ENCODE measurements at regions not wholly inside any gene's neighbourhood (a gene's known extent, or its start where the extent isn't known, plus 50 kb on each side); places are given as distances from the start of the nearest gene placed in this dataset.

DNA sequence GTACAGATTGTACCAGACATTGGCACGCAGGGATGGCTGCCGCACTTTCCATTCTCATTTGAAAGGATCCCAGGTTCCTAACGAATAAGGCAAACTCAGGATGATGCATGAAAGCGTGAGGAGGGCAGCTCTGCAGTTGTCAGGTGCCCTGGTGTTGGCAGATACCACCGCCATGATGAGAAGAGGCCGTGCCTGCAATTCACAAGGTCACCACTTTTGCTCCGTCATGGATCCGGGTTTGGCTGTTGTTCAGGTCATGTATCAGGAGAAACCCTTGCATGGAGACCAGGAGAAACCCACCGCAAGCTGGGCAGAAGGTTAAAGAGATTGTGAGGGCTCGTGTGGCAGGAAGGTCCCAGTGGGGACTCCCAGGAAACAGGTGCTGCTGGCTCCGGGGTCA lies 233.2 kb downstream of the KLF6 start:
- Mint-ChIP-seq H3K9me3 (ENCODE audit: unreplicated experiment) (no peaks in the 10 kb centered on the region), H3K27me3 (ENCODE audit: unreplicated experiment) (peaks cover 5% of the 10 kb centered on the region), H3K4me1 (ENCODE audit: unreplicated experiment) (peaks cover 7% of the 10 kb centered on the region), H3K4me3 (ENCODE audit: unreplicated experiment) (no peak overlapping the region), H3K36me3 (ENCODE audit: low read depth, unreplicated experiment) (no peaks in the 10 kb centered on the region), H3K27ac (ENCODE audit: unreplicated experiment) (no peak overlapping the region)
- no peak for DNase-seq (ENCODE audit: low spot score)
- TF ChIP-seq, protein P1, sequence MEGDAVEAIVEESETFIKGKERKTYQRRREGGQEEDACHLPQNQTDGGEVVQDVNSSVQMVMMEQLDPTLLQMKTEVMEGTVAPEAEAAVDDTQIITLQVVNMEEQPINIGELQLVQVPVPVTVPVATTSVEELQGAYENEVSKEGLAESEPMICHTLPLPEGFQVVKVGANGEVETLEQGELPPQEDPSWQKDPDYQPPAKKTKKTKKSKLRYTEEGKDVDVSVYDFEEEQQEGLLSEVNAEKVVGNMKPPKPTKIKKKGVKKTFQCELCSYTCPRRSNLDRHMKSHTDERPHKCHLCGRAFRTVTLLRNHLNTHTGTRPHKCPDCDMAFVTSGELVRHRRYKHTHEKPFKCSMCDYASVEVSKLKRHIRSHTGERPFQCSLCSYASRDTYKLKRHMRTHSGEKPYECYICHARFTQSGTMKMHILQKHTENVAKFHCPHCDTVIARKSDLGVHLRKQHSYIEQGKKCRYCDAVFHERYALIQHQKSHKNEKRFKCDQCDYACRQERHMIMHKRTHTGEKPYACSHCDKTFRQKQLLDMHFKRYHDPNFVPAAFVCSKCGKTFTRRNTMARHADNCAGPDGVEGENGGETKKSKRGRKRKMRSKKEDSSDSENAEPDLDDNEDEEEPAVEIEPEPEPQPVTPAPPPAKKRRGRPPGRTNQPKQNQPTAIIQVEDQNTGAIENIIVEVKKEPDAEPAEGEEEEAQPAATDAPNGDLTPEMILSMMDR (IDR thresholded peaks at IDR 0.05; ENCODE audit: unreplicated experiment): no peak

DNA sequence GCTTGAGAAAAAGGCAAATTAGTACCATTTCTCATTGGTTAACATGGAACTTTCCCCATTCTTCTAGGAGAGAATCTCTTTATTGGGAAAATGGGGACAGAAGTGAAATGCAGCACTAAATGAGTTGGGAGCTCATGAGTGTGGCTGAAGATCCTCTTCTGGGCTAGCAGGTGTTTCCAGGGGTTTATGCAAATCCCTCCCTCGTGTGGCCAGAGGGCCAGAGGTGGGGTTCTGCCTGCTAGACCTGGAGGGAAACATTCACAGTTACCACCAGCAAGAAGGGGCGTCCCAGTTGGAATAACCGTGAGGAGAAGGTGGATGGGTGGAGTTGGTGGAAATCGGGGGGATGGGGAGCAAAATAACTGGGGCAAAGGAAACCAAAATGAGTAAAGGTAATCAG lies 235.9 kb downstream of the KLF6 start:
- Mint-ChIP-seq H3K36me3 (ENCODE audit: low read depth, unreplicated experiment) (no peaks in the 10 kb centered on the region), H3K9me3 (ENCODE audit: unreplicated experiment) (no peaks in the 10 kb centered on the region), H3K27ac (ENCODE audit: unreplicated experiment) (no peak overlapping the region), H3K27me3 (ENCODE audit: unreplicated experiment) (peaks cover 7% of the 10 kb centered on the region), H3K4me3 (ENCODE audit: unreplicated experiment) (no peak overlapping the region), H3K4me1 (ENCODE audit: unreplicated experiment) (peaks cover 5% of the 10 kb centered on the region)
- DNase-seq (ENCODE audit: low spot score): no peak
- TF ChIP-seq, protein P1 (IDR thresholded peaks at IDR 0.05; ENCODE audit: unreplicated experiment): no peak

- Mint-ChIP-seq H3K4me1 (ENCODE audit: unreplicated experiment) (peaks cover 5% of the 10 kb centered on the region), H3K9me3 (ENCODE audit: unreplicated experiment) (no peaks in the 10 kb centered on the region), H3K27ac (ENCODE audit: unreplicated experiment) (no peak overlapping the region), H3K4me3 (ENCODE audit: unreplicated experiment) (no peak overlapping the region), H3K27me3 (ENCODE audit: unreplicated experiment) (peaks cover 7% of the 10 kb centered on the region), H3K36me3 (ENCODE audit: low read depth, unreplicated experiment) (no peaks in the 10 kb centered on the region)
- no peak for DNase-seq (ENCODE audit: low spot score)
- TF ChIP-seq, protein P1 (IDR thresholded peaks at IDR 0.05; ENCODE audit: unreplicated experiment): no peak
Observed at GRCh38 chr10:3548702-3549101, 236.3 kb downstream of the KLF6 start.

DNA sequence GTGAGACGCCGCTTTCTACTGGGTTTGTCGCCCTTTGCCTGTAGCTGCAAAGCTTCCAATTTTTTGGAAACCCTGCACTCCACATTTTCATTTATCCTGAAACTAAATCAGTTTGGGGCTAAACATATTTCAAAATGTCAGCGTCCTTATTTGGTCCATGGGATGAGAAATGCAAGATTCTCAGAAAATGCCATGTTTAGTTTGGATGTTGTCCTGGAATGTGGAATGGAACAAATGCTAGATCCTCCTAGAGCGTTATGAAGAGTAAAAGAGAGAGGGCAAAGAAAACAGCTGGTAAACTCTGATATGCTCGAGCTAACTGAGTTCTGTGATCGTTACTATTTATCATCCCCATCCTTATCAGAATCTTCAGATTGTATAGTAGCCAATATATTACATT lies 236.9 kb downstream of the KLF6 start:
- Mint-ChIP-seq H3K4me3 (ENCODE audit: unreplicated experiment) (no peak overlapping the region), H3K4me1 (ENCODE audit: unreplicated experiment) (peaks cover 5% of the 10 kb centered on the region), H3K9me3 (ENCODE audit: unreplicated experiment) (no peaks in the 10 kb centered on the region), H3K36me3 (ENCODE audit: low read depth, unreplicated experiment) (no peaks in the 10 kb centered on the region), H3K27ac (ENCODE audit: unreplicated experiment) (no peak overlapping the region), H3K27me3 (ENCODE audit: unreplicated experiment) (peaks cover 7% of the 10 kb centered on the region)
- DNase-seq (ENCODE audit: low spot score): no peak
- TF ChIP-seq, protein P1 (IDR thresholded peaks at IDR 0.05; ENCODE audit: unreplicated experiment): no peak

DNA sequence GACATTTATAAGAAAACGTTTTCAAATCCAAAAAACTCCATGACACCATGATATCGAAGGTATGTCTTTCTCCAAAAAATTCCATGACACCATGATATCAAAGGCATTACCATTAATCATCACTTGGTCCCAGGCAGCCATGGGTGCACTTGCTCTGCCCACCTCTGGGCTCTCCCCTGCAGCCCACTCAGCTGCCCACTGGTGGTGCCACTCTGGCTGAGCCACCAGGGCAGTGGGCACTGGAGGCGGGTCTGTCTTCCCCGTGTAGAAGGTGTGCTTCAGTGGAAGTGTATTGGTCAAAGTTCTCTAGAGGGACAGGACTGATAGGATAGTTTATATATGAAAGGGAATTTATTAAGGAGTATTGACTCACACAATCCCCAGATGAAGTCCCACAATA lies 240.4 kb downstream of the KLF6 start:
- no peak for DNase-seq (ENCODE audit: low spot score)
- Mint-ChIP-seq H3K9me3 (ENCODE audit: unreplicated experiment) (no peaks in the 10 kb centered on the region), H3K36me3 (ENCODE audit: low read depth, unreplicated experiment) (no peaks in the 10 kb centered on the region), H3K4me3 (ENCODE audit: unreplicated experiment) (no peak overlapping the region), H3K27ac (ENCODE audit: unreplicated experiment) (no peak overlapping the region), H3K27me3 (ENCODE audit: unreplicated experiment) (peaks cover 2% of the 10 kb centered on the region), H3K4me1 (ENCODE audit: unreplicated experiment) (no peaks in the 10 kb centered on the region)
- TF ChIP-seq, protein P1 (IDR thresholded peaks at IDR 0.05; ENCODE audit: unreplicated experiment): no peak

Data from endothelial cell (in vitro differentiated cells).